GM12878 (cell line): ENCODE measurements at regions not wholly inside any gene's neighbourhood (a gene's known extent, or its start where the extent isn't known, plus 50 kb on each side); places are given as distances from the start of the nearest gene placed in this dataset.

ENCODE experiments used
- ATAC-seq: fragments of 200-7000 bp; cut with Tn5 transposase; 3 replicates; pipeline ENCODE4 v1.9.1; 2020; ENCODE audit warnings: mild to moderate bottlenecking, moderate library complexity
- BruUV-seq: library from RNA; stranded (reverse); fragments of 400-500 nt; replicated peaks from 2 replicates; lab custom pipeline; 2021; lab: Mats Ljungman, UMichigan
- CTCF ChIA-PET: fragments of 300-600 bp; sonication (Branson Sonifier 250); formaldehyde crosslinking; extraction: SDS; loops from one replicate; lab custom pipeline; 2021; ENCODE audit warnings: inconsistent platforms; lab: Yijun Ruan, JAX
- POLR2A ChIA-PET: fragments of 350-600 bp; formaldehyde crosslinking; extraction: SDS; loops from one replicate; lab custom pipeline; 2021; ENCODE audit warnings: inconsistent platforms; lab: Charles Lee
- RAD21 ChIA-PET: fragments of 300-600 bp; sonication (Branson Sonifier 250); formaldehyde crosslinking; loops from one replicate; lab custom pipeline; 2023; ENCODE audit warnings: antibody characterized with exemption; ENCODE audit not compliant: unreplicated experiment; lab: Charles Lee
- SMC1A ChIA-PET: fragments of 300-600 bp; sonication (Branson Sonifier 250); formaldehyde crosslinking; loops from one replicate; lab custom pipeline; 2023; ENCODE audit not compliant: unreplicated experiment, uncharacterized antibody; lab: Charles Lee
- DNase-seq: peaks from one replicate; pipeline ENCODE4 v3.0.0-alpha.2; 2011; ENCODE audit warnings: low read depth, low spot score
- FAIRE-seq: peaks from 3 replicates; lab custom pipeline; 2011; peaks lifted over from hg19 to GRCh38; lab: Jason Lieb, UNC
- H2AFZ ChIP-seq: 2 replicates; pipeline ENCODE4 v1.6.0; 2011; ENCODE audit warnings: low read depth, low read length, control low read depth; ENCODE audit not compliant: control insufficient read depth
- H3K27ac ChIP-seq: 2 replicates; pipeline ENCODE4 v1.5.1; 2011; ENCODE audit warnings: control low read depth; ENCODE audit not compliant: control insufficient read depth, insufficient read depth
- H3K27me3 ChIP-seq, 2 experiments: replicated peaks in 1 of 2; 2 replicates each; pipeline versions ENCODE4 v1.6.0 to v1.6.1; 2011; ENCODE audit warnings: low read length in 1 of 2; ENCODE audit not compliant: control insufficient read depth in 2 of 2, insufficient read depth in 2 of 2
- H3K36me3 ChIP-seq, 2 experiments: 2 replicates each; pipeline ENCODE4 v1.5.1; 2011; ENCODE audit warnings: low read length in 1 of 2; ENCODE audit not compliant: control insufficient read depth in 2 of 2, insufficient read depth in 2 of 2
- H3K4me1 ChIP-seq: 2 replicates; pipeline ENCODE4 v1.6.1; 2011; ENCODE audit warnings: mild to moderate bottlenecking, low read length, moderate library complexity, mixed read lengths; ENCODE audit not compliant: control insufficient read depth, insufficient read depth
- H3K4me2 ChIP-seq: 2 replicates; pipeline ENCODE4 v1.6.0; 2011; ENCODE audit warnings: control low read depth; ENCODE audit not compliant: control insufficient read depth, insufficient read depth
- H3K4me3 ChIP-seq: fragments of 200-600 bp; sonication (generic); 2 replicates; pipeline ENCODE4 v1.5.1; 2016
- H3K79me2 ChIP-seq: 2 replicates; pipeline ENCODE4 v1.6.0; 2011; ENCODE audit warnings: low read length; ENCODE audit not compliant: control insufficient read depth, insufficient read depth
- H3K9ac ChIP-seq: 2 replicates; pipeline ENCODE4 v1.8.0; 2011; ENCODE audit warnings: low read length, control low read depth, mixed read lengths; ENCODE audit not compliant: control insufficient read depth, insufficient read depth
- H3K9me3 ChIP-seq: replicated peaks from 3 replicates; pipeline ENCODE4 v1.5.1; 2011; ENCODE audit warnings: mild to moderate bottlenecking, low read length; ENCODE audit not compliant: control insufficient read depth, insufficient read depth
- H4K20me1 ChIP-seq: 2 replicates; pipeline ENCODE4 v1.6.0; 2011; ENCODE audit not compliant: control insufficient read depth, insufficient read depth
- CREM ChIP-seq: IDR thresholded peaks from 2 replicates; pipeline ENCODE4 v1.6.1; 2014; ENCODE audit warnings: antibody characterized with exemption, low read depth
- ETV6 ChIP-seq, 2 experiments: fragments of 450-650 bp in 1 of 2; IDR thresholded peaks in 1 of 2; conservative IDR thresholded peaks in 1 of 2; 2 replicates each; pipeline ENCODE4 v1.6.1; 2014; ENCODE audit warnings: antibody characterized with exemption in 1 of 2, borderline replicate concordance in 1 of 2, low read depth in 1 of 2, mild to moderate bottlenecking in 1 of 2, moderate library complexity in 1 of 2
- EZH2 ChIP-seq: IDR thresholded peaks from 2 replicates; pipeline ENCODE4 v1.6.1; 2012; ENCODE audit warnings: low read depth, mild to moderate bottlenecking, control low read depth, inconsistent platforms, low read length, borderline replicate concordance; ENCODE audit not compliant: control insufficient read depth
- IRF4 ChIP-seq: IDR thresholded peaks from 2 replicates; pipeline ENCODE4 v1.6.1; 2011; ENCODE audit warnings: low read depth, low read length
- MEF2B ChIP-seq: fragments of 450-650 bp; IDR thresholded peaks from 2 replicates; pipeline ENCODE4 v1.6.1; 2018; ENCODE audit warnings: mild to moderate bottlenecking, moderate library complexity; ENCODE audit not compliant: partially characterized antibody, poor library complexity, severe bottlenecking
- NFXL1 ChIP-seq: fragments of 450-650 bp; IDR thresholded peaks from 2 replicates; pipeline ENCODE4 v1.6.1; 2017; ENCODE audit warnings: antibody characterized with exemption, mild to moderate bottlenecking, borderline replicate concordance
- POLR2A ChIP-seq: IDR thresholded peaks from 2 replicates; pipeline ENCODE4 v1.6.1; 2011; ENCODE audit warnings: low read depth, mild to moderate bottlenecking, low read length
- SPI1 ChIP-seq: IDR thresholded peaks from 2 replicates; pipeline ENCODE4 v1.6.1; 2011; ENCODE audit warnings: low read depth, mild to moderate bottlenecking, low read length, moderate library complexity, borderline replicate concordance; ENCODE audit not compliant: insufficient read depth
- SUZ12 ChIP-seq: fragments of 200-600 bp; sonication (generic); IDR thresholded peaks from one replicate; pipeline ENCODE4 v1.6.1; 2018; ENCODE audit warnings: antibody characterized with exemption, mild to moderate bottlenecking; ENCODE audit not compliant: unreplicated experiment
- WGBS: methylation state at CpG from one replicate; pipeline ENCODE4 v1.1.6; 2016; ENCODE audit warnings: low lambda C conversion rate; ENCODE audit not compliant: insufficient replicate concordance, insufficient coverage; ENCODE audit errors: missing lambda C conversion rate; 5-methylcytosine and 5-hydroxymethylcytosine counted together
- in situ Hi-C: fragments of 300-500 bp; cut with MboI; formaldehyde crosslinking; loops from 9 replicates; pipeline ENCODE4 v1.14.3; 2018; ENCODE audit warnings: mixed read lengths
- intact Hi-C: fragments of 100-400 bp; cut with micrococcal nuclease; formaldehyde crosslinking; loops from one replicate; pipeline ENCODE4 v1.14.2; 2022; ENCODE audit not compliant: unreplicated experiment
- TF ChIP-seq, protein P1 (sequence below): fragments of 450-650 bp; conservative IDR thresholded peaks from 2 replicates; pipeline ENCODE4 v1.6.1; 2017; ENCODE audit warnings: mild to moderate bottlenecking, moderate library complexity
- TF ChIP-seq, protein P2 (sequence below): fragments of 450-650 bp; IDR thresholded peaks from 2 replicates; pipeline ENCODE4 v1.6.1; 2017; ENCODE audit warnings: mild to moderate bottlenecking
- TF ChIP-seq, protein P3 (sequence below): fragments of 450-650 bp; IDR thresholded peaks from 2 replicates; pipeline ENCODE4 v1.6.1; 2018; ENCODE audit warnings: borderline replicate concordance, mild to moderate bottlenecking; ENCODE audit not compliant: partially characterized antibody
- TF ChIP-seq, protein P4 (sequence below): fragments of 450-650 bp; IDR thresholded peaks from 2 replicates; pipeline ENCODE4 v1.6.1; 2017; ENCODE audit warnings: borderline replicate concordance

DNA sequence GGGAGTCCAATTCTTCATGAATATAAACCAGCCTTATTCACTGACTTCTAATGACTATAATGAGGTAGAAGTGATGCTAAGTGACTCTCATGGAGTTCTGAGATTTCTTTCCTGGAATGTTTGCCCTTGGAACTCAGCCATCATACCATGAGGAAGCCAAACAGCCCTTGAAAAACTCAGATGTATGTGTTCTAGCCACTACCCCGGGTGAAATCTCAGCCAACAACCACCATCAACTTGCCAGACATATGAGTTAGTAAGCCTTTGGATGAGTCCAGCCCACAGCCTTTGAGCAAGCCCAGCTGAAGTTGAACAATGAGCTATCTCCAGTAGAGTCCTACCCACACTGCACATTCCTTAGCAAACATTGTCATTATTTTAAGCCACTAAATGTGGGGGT is 149.5 kb downstream of the SLC6A15 start (continued):
- TF ChIP-seq, protein P1, sequence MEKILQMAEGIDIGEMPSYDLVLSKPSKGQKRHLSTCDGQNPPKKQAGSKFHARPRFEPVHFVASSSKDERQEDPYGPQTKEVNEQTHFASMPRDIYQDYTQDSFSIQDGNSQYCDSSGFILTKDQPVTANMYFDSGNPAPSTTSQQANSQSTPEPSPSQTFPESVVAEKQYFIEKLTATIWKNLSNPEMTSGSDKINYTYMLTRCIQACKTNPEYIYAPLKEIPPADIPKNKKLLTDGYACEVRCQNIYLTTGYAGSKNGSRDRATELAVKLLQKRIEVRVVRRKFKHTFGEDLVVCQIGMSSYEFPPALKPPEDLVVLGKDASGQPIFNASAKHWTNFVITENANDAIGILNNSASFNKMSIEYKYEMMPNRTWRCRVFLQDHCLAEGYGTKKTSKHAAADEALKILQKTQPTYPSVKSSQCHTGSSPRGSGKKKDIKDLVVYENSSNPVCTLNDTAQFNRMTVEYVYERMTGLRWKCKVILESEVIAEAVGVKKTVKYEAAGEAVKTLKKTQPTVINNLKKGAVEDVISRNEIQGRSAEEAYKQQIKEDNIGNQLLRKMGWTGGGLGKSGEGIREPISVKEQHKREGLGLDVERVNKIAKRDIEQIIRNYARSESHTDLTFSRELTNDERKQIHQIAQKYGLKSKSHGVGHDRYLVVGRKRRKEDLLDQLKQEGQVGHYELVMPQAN, result no peak
- TF ChIP-seq, protein P2, sequence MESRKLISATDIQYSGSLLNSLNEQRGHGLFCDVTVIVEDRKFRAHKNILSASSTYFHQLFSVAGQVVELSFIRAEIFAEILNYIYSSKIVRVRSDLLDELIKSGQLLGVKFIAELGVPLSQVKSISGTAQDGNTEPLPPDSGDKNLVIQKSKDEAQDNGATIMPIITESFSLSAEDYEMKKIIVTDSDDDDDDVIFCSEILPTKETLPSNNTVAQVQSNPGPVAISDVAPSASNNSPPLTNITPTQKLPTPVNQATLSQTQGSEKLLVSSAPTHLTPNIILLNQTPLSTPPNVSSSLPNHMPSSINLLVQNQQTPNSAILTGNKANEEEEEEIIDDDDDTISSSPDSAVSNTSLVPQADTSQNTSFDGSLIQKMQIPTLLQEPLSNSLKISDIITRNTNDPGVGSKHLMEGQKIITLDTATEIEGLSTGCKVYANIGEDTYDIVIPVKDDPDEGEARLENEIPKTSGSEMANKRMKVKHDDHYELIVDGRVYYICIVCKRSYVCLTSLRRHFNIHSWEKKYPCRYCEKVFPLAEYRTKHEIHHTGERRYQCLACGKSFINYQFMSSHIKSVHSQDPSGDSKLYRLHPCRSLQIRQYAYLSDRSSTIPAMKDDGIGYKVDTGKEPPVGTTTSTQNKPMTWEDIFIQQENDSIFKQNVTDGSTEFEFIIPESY, result no peak
- TF ChIP-seq SPI1, result no peak
- TF ChIP-seq, all 136 proteins: peak for 0

DNA sequence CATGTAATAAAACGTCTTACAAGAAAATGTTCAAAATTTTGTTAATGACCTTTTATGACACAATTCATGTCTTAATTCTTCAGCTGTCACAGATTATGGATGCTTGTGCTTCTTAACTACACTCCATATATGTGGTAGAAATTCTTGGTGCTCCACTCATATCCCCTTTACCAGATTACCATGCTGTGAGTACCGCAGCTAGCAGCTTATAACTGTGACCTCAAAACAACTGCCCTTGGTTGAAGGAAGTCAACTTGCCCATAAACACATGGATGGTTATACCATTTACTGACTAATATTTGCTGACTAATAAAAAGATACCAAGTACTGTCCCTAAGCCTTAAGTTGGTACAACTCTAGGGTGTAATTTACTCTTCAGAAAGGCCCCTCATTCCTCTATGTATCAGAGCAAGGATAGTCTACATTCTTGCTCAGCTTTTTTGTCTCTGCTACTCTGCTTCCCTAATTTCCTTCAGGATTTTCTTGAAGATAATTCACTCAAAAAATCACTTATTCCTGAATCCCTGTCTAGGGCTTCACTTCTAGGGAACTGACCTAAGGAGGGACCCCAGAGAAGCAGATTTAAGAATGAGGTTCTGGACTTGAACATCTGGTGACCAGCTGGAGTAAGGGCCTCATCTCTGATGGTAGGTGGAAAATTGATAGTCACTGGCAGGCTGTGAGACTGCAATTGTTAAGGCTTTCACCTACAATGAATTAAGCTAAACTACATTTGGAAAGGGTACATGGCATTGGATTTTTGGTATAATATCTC is 152.3 kb downstream of the SLC6A15 start:
- no peak for FAIRE-seq
- Histone ChIP-seq H3K4me1 (no peaks in the 10 kb centered on the region), H3K27me3 (no peaks in the 10 kb centered on the region), H3K79me2 (no peaks in the 10 kb centered on the region), H3K36me3 (no peaks in the 10 kb centered on the region), H3K9ac (no peak overlapping the region), H2AFZ (no peak overlapping the region), H3K9me3 (no peaks in the 10 kb centered on the region), H3K4me2 (no peak overlapping the region), H3K27ac (no peak overlapping the region), H4K20me1 (no peaks in the 10 kb centered on the region), H3K4me3 (no peak overlapping the region)
- ATAC-seq, result no peak
- ChIA-PET SMC1A (interaction anchor here (1.2 kb wide), 1 partner anchor 10 kb away, joined by 3 read pairs; no protein-coding TSS in a partner anchor), RAD21 (no interaction called here), CTCF (interaction anchor here (0.6 kb wide), 1 partner anchor 1077 kb away, joined by 3 read pairs; no protein-coding TSS in a partner anchor), POLR2A (no interaction called here)
- intact Hi-C loops, result no loop called here
- in situ Hi-C loops, result no loop called here
- BruUV-seq, result no TSS peak
- no peak for DNase-seq
- WGBS, result 13% methylated on average over 2 of the region's 2 CpGs
- TF ChIP-seq POLR2A (no peak), MEF2B (no peak), ETV6 (conservative IDR thresholded peaks at IDR 0.05 in 1 of 2, IDR thresholded peaks at IDR 0.05 in 1 of 2; ENCODE audit: borderline replicate concordance in 1 of 2, low read depth in 1 of 2) (no peak), SUZ12 (no peak), IRF4 (no peak), CREM (no peak), NFXL1 (no peak), EZH2 (no peak)
- TF ChIP-seq, protein P3, sequence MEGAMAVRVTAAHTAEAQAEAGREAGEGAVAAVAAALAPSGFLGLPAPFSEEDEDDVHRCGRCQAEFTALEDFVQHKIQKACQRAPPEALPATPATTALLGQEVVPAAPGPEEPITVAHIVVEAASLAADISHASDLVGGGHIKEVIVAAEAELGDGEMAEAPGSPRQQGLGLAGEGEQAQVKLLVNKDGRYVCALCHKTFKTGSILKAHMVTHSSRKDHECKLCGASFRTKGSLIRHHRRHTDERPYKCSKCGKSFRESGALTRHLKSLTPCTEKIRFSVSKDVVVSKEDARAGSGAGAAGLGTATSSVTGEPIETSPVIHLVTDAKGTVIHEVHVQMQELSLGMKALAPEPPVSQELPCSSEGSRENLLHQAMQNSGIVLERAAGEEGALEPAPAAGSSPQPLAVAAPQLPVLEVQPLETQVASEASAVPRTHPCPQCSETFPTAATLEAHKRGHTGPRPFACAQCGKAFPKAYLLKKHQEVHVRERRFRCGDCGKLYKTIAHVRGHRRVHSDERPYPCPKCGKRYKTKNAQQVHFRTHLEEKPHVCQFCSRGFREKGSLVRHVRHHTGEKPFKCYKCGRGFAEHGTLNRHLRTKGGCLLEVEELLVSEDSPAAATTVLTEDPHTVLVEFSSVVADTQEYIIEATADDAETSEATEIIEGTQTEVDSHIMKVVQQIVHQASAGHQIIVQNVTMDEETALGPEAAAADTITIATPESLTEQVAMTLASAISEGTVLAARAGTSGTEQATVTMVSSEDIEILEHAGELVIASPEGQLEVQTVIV, result no peak
- TF ChIP-seq, protein P4, sequence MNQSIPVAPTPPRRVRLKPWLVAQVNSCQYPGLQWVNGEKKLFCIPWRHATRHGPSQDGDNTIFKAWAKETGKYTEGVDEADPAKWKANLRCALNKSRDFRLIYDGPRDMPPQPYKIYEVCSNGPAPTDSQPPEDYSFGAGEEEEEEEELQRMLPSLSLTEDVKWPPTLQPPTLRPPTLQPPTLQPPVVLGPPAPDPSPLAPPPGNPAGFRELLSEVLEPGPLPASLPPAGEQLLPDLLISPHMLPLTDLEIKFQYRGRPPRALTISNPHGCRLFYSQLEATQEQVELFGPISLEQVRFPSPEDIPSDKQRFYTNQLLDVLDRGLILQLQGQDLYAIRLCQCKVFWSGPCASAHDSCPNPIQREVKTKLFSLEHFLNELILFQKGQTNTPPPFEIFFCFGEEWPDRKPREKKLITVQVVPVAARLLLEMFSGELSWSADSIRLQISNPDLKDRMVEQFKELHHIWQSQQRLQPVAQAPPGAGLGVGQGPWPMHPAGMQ, result no peak
